HG03196 (cell line): ENCODE measurements at regions not wholly inside any gene's neighbourhood (a gene's known extent, or its start where the extent isn't known, plus 50 kb on each side); places are given as distances from the start of the nearest gene placed in this dataset.
"Not testable (repeated sequence)": the region's sequence is repeated elsewhere in the genome, so short reads cannot be mapped to it uniquely, and the experiment has no call there.

ENCODE experiments used
- ATAC-seq: cut with Tn5 transposase; IDR thresholded peaks from one replicate; pipeline ENCODE4 v1.9.1; 2021; ENCODE audit not compliant: unreplicated experiment

DNA sequence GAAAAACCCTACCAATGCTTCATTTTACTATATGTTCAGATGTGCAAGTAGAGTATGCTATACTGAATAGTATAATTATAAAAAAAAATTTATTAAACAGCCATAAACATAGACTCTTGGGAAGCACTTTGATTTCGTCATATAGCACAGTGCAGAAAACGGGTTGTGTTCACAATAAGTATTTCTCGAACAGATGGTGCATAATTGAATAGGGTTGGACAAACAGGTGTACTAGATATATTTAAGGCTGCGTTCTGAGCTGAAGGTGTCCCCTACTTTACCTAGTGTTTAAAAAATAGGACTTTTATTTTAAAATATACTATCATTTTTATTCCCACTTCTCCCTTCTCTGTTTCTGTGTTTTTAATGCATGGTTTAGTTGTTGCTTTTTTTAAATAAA, 841.5 kb downstream of the ANKRD7 start:
- no peak for ATAC-seq

DNA sequence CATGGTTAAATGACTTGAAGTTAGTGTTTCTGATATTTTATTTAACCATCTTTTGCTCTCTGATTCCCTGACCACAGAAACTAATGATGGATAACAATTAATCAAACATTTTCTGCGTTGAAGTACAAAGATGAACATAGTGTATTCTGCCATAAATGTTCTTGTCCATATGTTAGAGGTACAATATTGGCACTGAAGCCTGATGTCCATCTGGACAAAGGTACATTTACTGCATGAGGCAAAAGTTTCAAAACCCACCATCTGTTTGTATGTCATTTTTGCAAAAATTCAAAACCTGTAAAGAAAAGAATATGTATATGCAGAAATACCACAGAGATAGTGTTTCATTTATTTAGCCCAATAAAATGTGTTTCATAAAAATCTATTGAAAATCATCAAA, 861.5 kb downstream of the ANKRD7 start:
- ATAC-seq = no peak

DNA sequence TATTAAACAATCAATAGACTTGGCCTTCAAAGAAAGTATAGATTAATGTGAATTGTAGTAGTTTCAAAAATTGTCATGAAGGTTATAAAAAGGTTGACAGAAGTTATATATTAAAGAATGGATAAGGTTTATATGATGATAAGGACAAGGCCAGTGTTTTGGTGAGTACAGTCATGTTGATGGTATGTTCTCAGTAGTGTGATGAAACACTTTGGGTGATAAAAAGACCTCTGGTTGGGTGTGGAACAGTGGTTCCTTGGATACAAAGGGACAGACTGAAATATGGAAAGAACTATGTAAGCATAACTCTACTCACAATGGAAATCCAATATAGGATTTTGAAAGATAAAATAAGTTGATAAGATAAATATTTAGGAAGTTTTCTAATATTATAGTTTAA, 866.3 kb downstream of the ANKRD7 start:
- no peak for ATAC-seq

DNA sequence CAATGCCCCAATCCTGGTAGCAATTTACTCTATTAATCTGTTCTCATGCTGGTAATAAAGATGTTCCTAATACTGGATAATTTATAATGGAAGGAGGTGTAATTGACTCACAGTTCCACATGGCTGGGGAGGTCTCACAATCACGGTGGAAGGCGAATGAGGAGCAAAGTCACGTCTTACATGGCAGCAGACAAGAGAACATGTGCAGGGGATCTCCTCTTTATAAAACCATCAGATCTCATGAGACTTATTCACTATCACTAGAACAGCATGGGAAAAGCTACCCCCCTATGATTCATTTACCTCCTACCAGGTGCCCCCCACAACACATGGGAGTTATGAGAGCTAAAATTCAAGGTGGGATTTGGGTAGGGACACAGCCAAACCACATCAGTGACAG, 872.2 kb downstream of the ANKRD7 start:
- ATAC-seq = no peak

DNA sequence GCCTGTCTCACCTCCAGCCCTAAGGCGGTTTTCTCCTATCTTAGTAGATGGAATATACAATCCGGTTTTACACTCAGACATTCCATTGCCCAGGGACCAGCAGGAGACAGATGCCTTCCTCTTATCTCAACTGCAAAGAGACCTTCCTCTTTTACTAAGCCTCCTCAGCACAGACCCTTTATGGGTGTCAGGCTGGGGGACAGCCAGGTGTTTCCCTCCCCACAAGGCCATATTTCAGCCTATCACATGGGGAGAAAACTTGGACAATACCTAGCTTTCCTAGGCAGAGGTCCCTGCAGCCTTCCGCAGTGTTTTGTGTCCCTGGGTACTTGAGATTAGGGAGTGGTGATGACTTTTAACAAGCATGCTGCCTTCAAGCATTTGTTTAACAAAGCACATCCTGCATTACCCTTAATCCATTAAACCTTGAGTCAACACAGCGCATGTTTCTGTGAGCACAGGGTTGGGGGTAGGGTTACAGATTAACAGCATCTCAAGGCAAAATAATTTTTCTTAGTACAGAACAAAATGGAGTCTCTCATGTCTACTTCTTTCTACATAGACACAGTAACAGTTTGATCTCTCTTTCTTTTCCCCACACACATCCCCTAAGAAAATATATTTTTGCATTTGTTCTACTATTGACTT, 876.2 kb downstream of the ANKRD7 start:
- ATAC-seq = not testable (repeated sequence)

DNA sequence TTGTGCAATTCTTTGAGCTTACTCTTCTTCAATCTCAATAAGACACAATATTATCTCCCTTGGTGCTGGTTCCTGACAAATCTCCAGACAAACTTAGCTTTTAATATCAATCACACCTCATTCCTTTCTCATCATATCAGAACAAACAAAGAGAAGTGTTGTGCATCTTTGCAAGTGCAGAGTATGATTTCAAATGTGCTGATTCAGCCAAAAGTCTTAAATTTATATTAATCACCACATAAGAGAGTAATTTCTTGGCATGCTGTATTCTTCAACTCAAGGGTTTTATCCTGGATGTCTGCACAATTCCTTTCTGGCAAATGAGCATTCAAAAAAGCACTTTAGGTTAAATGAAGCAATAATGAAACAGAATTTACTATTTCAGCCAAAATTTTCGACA, 877.8 kb downstream of the ANKRD7 start:
- no peak for ATAC-seq

DNA sequence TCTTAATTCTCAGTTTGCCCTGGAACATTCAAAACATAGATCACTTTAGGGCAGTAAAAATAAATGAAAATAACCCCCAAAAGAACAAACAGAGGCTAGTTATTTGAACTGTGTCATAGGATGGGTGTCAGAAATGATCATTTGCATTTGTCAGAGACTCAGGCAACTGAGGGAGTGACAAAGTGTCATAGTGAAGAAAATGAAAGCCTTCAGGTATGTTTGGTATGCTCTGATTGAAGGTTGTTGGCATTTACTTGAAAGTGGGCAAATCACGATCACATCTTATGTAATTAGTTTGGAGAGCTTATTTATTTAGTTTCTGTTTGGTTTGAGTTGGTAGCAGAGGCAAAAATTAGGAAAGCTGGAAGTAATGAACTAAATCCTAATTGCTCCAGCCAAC, 880.9 kb downstream of the ANKRD7 start:
- ATAC-seq = no peak

DNA sequence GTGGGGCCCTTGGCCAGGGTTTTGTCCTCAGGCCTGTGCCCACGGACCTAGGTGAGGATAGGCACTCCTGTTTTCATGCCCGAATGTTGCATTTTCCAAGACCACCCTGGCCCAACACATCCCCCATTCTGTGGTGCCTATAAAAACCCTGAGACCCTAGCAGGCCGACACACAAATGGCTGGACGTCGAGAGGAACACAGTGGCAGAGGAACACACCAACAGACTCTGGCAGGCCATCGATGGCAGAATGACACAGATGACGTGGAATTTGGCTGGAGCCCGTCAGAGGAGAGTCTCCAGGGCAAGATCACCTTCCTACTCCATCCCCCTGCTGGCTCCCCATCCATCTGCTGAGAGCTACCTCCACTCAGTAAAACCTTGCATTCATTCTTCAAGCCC, 898.8 kb downstream of the ANKRD7 start:
- no peak for ATAC-seq

DNA sequence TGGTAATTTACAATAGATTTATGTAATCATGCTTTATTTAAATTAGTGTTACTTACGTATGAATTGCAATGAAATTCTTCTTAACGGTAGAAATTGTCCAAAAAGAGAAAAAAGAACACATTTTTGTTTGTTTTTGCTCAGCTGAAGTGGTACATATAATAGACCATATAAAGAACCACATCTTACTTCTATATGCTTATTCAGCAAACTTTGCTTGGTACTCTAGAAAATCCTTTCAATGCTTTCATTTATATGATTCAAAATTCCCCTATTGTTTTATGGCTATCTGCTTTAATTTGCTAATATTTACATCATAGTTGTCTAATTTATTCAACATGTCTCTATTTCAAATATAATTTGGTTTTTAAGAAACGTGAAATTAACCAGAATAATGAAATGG, 903.2 kb downstream of the ANKRD7 start:
- ATAC-seq = no peak

DNA sequence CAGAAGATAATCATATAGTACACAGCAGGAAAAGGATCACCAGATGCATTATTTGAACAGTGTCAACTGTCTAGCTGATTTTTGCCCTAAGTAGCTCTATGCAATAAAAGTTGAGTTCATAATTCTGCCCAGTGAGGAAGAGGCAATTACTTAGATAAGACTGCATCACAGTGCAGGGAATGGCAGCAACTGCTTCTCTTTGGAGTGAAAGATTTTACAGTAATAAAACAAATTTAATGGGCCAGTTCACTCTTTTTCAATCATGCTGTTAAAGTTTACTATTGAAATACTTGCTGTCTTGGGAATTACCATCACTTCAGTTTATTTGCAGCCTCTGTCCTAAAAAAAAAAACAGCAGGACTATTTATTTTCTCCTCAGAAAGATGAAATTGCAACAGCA, 907.9 kb downstream of the ANKRD7 start:
- ATAC-seq = no peak

DNA sequence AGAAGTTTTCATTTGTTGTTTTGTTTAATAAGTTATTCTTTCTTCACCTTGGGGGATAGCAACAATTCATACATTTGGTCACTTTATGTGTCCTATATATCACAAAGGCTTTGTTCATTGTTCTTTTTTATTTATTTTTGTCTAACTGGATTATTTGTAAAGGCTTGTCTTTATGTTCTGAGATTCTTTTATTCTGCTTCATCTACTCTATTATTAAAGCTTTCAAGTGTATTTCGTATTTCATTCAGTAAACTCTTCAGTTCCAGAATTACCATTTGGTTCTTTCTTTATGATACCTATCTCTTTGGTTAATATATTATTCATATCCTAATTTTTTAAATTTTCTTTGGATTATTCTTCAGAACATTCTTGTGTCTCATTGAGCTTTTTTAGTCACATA, 942.9 kb downstream of the ANKRD7 start:
- no peak for ATAC-seq

DNA sequence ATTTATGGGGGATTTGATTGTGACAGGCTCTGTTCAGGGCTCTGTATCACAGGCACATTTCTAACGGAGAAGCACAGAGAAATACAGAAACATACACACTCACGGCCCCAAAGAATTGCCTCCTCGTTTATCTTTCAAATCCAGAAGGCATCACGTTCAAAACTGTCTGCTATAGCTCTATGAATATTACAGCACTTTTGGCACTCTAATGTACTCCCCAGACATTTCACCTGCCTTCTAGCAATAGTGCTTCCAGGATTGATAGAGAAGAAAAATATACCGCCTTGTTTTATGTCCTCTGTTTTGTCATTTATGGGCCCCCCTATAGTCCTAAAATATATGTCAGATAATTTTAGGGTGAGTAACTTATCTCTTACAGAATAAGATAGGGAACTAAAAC, 947.5 kb downstream of the ANKRD7 start:
- ATAC-seq = no peak

DNA sequence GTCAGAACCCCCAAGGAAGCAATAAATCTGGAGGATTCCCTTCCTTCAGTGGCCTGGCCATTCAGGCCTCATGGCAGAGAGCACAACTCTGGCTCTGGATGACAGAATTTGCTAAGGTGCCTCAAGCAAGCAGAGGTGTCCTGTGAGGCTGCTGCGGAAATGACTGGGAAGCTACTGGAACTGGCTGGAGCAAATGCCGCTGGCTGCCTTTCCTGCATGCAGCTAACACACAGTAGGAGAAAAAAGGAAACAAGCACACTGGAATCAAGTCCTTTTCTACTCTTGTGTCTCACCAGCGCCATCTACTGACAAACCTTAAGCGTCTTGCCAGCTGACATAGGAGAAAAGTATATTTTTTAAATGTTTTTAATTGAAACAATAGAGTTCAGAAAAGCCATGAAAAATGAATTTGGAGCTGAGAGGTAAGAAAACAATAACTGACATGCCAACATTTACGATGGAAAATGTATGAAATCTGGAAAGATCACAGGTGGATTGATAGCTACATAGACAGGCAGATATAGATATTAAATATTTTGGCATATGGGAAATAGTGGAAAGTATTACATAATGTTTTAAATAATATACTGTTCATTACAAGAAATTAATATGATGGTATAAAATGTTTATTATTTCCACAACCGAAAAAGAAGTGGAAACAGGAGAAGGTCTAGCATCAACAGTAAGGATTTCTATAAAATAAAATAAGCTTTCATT, 951.6 kb downstream of the ANKRD7 start:
- peak; percentile 55 for ATAC-seq

DNA sequence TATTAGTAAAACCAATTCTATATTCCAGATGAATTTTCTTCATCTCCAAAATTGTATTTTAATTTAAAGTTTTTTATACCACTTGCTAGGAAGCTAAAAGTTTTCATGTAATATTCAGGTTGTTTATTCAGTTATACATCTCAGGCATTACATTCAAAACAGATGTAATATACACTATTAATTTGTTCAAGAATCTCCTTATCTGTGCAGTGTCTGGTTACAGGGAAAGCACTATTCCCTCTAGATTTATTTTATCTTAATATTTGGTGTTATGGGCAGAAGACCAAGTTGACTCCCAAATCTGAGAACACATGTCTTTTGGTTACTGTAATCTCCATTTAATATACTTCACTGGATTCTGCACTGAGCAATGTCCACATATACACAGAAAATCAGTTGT, 953.4 kb downstream of the ANKRD7 start:
- ATAC-seq = no peak

DNA sequence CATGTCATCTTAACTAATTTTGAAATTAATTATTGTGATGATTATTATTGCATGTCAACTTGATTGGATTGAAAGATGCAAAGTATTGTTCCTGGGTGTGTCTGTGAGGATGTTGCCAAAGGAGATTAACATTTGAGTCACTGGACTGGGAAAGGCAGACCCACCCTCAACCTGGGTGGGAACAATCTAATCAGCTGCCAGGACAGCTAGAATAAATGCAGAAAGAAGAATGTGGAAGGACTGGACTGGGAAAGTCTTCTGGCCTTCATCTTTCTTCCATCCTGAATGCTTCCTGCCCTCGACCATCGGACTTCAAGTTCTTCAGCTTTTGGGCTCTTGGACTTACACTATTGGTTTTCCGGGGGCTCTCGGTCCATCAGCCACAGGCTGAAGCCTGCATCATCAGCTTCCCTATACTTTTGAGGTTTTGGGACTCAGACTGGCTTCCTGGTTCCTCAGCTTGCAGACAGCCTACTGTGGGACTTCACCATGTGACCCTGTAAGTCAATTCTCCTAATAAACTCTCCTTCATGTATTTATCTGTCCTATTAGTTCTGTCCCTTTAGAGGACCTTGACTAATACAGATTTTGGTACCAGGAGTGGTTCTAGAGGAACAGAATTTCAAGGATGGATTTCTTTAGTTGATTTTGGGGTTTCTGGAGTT, 959.8 kb downstream of the ANKRD7 start:
- no peak for ATAC-seq

DNA sequence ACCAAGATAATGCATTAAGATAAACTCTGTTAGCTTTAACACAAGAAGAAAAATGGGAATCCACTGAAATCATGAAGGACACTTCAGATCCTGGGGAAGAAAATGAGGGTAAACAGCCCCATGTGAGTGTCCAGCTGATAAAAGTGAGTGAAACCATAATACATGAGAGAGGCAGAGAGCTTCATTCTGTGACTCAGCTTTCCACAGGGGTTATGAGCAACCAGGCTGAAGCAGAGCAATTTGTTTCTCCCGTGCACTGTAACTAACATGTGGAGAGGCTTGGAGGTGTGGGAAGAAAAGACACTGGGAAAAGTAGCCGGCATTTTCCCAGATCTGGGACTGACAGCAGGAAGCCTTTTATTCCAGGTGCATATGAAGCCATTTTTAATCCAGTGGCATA, 971.7 kb downstream of the ANKRD7 start:
- ATAC-seq = no peak

DNA sequence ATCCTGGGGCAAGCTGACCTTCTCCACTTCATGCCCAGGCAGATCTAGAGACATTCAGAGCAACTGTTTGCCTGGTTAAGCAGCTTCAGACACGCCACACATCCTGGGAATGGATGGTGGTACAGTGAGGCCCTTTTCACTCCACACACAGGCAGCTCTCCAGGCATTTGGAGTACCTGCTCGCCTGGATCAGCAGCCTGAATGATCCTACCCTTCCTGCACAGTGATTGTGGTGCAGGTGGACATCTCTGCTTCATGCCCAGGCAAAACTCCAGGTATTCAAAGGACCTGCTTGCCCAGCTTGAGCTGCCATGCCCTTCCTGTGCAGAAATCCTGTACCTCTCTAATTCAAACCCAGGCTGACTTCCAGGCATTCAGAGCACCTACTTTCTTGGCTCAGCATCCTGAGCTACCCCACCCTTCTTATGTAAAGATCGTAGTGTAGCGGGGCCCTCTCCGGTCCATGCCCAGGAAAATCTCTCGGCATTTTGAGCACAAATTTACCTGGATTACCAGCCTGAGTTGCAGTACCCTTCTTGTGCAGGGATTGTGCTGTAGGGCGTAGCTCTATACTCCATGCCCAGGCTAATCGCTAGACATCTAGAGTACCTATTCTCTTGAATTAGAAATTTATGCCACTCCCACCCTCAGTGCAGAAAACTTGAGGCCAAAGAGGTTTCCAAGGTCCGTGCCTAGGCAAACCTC, 972.8 kb downstream of the ANKRD7 start:
- no peak for ATAC-seq

DNA sequence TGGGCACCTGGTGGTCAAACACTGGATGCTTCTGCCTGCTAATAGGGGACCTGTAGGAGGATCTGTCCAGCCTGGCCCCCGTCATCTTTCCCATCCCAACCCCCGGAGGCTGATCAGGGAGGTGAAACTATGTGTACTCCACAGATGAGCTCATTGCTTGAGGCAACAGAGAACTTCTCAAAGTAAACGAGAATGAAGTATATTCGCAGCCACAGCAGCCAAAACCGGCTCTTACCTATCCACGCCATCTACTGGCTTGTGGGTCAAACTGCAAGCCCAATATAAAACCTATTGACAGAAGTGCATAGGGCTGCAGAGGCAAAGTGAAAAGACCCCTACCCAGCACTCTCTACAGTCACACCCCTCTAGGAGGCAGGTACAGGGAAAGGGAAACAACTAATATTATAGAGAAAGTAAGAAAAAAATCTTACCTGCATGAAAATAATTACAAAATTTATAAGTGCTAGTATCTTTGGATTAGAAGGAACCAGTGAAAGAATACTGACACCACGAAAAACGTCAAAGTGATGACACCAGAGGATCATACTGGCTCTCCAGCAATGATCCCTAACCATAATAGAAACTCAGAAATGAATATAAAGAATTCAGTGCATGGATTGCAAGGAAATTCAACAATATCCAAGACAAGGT, 973.5 kb downstream of the ANKRD7 start:
- peak; percentile 87 for ATAC-seq

DNA sequence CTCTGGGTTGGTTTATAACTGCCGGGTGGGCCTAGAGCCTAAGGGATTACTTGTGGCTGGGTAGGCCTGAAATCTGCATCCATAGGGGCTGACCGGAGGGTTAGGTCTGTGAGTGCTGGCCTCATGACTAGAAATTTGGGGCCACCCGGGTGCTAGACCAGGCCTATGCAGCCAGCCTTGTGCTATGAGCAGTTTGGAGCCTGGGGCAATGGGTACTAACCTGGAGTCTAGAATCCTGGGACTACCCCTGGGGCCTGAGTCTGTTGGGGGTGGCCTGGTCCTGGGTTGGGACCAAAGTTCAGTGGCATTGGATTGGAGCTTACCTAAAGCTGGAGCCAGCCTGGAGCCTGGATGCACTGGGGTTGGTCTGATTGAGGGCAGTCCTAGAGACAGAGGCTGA, 995.2 kb downstream of the ANKRD7 start:
- ATAC-seq = no peak

DNA sequence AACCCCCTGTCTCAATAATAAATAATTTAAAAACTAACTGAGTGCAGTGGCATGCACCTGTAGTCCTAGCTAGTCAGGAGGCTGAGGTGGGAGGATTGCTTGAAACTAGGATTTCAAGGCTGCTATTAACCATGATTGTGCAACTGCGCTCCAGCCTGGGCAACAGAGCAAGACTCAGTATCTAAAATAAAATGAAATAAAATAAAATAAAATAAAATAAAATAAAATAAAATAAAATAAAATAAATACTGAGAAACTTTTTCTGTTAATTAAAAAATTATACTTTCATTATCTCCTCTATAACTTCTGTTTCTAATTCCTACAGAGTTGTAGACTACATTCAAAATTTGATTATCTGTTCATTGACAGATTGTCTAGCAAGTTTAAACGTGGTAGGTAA, 999.4 kb downstream of the ANKRD7 start:
- no peak for ATAC-seq

DNA sequence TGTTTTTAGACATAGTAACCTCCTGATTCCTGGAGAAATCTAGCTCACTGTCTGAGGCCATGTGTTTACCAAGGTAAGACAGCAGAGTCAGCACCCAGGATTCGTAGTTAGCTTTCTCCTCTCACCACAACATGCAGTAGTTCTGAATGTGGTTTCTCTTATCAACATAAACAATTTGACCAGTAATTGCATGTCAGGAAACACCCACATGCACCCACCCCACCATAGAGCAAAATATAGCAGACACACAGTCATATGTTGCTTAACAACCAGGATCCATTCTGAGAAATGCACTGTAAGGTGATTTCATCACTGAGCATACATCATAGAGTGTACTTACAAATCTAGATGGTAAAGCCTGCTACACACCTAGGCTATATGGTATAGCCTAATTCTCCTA, 1004.0 kb downstream of the ANKRD7 start:
- ATAC-seq = no peak
